Stimulated activated CD4-positive, alpha-beta T cell treated with anti-CD3 and anti-CD28 coated beads, Interleukin-2, amount 100 ng/mL, for 4 hours (primary cell): ENCODE measurements at regions not wholly inside any gene's neighbourhood (a gene's known extent, or its start where the extent isn't known, plus 50 kb on each side); places are given as distances from the start of the nearest gene placed in this dataset.

ENCODE experiments used
- DNase-seq: peaks from one replicate; pipeline ENCODE4 v3.0.0-alpha.2; 2020; ENCODE audit warnings: low read depth

GRCh38 chr15:56868170-56868569 lies 50.3 kb upstream of the TCF12 start:
- no peak for DNase-seq

- DNase-seq, result no peak
Observed at GRCh38 chr15:56866803-56867202, 51.6 kb upstream of the TCF12 start.

GRCh38 chr15:56857828-56858227 lies 60.6 kb upstream of the TCF12 start:
- DNase-seq, result no peak

DNA sequence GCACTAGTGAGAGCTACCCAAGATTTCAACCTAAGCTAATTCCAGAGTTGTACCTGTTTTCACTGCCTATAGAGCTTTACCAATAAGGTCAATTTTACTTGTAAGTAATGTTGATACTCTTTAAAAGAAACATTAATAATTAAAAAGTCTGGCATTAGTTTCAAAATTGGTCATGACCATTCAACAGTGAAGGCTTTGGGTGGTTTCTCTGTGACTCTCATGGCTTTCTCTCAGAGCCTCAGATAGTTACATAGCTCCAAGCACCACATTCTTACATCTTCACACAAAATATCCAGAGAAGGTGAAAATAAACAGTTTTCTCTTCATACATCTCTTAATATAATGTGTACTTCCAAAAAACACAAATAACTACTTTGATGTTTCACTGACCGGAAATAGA lies 61.5 kb upstream of the TCF12 start:
- DNase-seq, result no peak

DNA sequence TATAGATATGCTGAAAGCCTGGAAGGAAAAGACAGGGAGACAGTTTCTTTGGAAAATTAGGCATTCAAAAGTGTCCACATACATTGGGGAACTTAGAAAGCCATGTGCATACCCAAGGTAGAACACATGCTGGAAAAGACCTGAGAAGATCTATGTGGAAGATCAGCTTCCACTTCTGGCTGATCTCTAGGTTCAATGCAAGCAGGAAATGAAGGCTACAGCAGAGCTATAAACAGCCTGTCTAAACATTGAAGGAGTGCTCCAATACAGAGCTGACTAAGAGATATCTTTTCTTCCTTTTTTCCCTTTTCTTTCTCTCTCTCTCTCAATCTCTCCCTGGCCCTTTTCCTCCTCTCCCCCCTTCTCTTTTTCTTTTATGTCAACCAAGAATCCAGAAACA lies 73.6 kb upstream of the TCF12 start:
- no peak for DNase-seq

DNA sequence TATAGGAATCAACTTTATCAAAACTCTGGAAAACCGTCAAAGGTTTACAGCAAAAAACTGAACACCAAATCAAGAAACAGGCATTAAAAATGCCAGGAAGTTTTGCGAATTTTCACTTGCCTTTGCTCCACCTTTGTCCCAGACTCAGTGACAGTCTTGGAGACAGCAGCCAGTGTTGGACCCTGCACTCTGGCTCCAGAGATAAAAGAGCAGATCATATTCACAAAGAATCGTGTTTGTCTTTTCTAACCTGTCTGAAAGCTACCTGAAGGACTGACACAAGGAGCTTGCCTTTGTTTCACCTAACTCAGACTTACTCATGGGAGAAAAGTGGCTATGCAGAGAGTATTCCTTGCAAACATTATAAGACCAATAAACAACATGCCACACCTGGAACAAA lies 74.0 kb upstream of the TCF12 start:
- DNase-seq, result no peak

DNA sequence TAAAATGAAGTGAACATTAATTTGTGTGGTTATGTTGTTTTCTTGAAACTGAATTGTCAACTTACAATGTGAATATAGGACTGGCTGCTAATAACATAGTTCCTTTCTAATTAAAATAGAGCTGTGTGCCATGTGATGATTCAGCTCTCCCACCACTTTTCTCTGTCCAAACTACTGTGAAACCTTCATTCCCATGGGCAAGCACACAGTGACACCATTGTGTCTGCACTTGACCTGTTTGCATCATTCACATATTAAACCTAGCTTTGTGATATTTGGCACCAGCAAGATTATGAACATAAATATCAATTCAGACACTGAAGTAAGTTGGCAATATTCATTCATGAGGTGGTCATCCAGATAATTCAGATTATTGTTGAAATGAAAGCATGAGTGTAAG lies 78.8 kb upstream of the TCF12 start:
- DNase-seq, result no peak

DNA sequence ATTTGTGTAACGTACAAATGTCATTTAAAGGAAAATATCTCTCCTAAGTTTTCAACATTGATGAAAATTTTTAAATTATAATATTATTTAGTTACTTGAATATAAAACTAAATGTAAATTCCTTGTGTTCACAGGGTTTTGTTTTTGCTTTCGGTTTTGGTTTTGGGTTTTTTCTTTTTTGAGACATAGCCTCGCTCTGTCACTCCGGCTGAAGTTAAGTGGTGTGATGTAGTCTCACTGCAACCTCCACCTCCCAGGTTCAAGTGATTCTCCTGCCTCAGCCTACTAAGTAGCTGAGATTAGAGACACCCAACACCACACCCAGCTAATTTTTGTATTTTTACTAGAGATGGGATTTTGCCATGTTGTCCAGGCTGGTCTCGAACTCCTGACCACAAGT lies 79.3 kb upstream of the TCF12 start:
- DNase-seq, result no peak

DNA sequence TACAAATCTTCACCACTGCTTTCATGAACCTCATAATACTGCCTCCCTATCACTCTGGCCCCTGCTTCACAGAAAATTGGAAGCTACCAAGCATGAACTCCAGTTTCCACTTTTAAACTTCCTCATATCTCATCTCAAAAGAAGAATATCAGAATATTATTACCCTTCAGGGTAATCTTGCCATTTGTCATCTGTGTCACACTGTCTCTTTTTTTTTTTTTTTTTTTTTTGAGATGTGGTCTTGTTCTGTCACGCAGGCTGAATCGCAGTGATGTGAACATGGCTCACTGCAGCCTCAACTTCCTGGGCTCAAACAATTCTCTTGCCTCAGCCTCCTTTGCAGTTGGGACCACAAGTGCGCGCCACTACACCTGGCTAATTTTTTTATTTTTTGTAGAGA lies 80.4 kb upstream of the TCF12 start:
- no peak for DNase-seq

DNA sequence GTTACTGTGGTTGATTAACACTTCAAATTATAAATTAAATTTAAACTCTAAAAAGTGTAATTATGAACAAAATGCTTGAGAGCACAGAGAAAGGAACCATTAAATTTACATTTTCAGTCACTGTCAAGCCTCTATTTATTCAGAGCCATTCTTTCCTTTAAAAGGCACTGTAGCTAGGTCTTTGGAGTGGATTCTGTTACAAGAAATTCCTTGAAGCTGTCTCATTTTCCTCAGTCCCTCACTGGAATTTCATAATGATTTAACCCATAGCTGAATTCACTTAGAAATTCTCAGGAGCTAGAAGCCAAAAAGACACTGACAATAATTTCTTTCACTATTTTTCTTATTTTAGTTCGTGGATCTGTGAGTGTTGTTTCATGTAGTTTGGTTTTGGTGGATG lies 81.2 kb upstream of the TCF12 start:
- DNase-seq, result no peak

DNA sequence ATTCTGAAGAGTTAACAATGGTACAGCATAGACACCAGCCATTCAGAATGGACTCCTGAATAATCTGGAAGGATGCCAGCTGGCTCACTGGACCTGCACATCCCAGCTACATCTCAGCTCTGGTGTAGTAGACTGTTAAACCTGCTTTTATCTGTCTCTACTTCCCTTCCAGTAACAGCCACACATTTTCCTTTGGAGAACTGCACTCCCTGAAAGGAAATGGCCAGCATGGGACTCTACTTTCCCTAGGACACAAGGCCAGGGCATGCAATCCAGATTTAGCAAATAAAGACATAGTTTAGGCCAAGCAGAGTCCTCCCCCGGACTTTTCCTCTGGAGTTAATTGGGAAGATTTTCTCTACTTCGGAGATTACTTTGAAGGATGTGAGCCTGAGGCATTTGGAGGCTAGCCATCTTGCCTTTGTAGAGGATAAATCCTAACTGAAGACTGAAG lies 82.7 kb upstream of the TCF12 start:
- DNase-seq, result no peak

DNA sequence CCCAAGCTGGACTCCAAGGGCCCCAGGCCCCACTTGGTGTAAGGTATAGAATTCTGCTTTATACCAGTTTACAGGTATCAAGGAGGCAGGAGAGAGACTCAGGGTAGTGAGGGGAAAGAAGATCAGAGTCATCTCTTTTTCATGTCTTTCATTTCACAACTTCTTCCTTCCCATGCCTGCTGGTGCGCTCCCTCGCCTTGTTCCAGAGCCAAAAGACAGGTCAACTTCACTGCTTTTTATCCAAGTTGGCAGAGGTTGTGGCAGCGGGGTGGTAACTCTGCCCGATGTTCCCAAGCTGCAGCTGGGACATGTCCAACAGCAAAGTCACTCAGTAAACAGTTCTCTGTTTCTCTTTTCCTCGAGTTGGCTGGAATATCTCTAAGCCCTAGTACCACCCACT lies 86.3 kb upstream of the TCF12 start:
- DNase-seq, result no peak

GRCh38 chr15:56831467-56832005 lies 86.9 kb upstream of the TCF12 start:
- DNase-seq, result no peak

- DNase-seq, result no peak
Observed at GRCh38 chr15:56824175-56824574, 90.9 kb upstream of the ZNF280D start.

DNA sequence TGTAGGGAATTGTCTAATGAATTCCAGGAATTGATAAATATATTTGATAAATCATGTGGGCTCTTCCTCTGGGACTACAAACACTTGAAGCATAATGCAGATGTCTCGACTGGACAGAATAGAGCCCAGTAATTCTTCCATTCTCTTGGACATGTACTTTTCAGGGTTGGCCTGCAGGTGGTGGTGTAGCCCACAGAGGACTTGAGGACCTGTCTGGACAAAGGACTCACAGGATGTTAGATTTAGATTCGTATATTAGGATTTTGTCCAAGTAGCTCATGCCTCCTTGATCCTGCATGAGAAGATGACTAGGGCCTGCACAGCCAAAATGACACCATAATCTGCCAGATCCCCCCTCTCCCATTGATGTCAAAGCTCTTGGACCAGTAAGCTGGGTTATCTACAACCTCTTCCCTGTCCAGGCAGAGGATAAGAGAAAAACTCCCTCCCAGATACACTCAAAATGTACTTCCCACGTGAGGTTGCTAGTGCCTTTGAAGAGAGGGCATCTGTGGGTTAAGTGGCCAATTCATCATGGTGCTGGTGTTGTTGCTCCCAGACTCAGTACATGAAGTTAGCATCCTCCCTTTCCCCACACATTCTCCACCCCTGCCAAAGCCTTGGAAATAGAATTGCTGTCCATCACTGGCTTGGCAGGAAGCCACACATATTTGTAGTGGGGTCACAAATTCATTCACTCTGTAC lies 88.6 kb upstream of the ZNF280D start:
- peak; percentile 5 for DNase-seq

DNA sequence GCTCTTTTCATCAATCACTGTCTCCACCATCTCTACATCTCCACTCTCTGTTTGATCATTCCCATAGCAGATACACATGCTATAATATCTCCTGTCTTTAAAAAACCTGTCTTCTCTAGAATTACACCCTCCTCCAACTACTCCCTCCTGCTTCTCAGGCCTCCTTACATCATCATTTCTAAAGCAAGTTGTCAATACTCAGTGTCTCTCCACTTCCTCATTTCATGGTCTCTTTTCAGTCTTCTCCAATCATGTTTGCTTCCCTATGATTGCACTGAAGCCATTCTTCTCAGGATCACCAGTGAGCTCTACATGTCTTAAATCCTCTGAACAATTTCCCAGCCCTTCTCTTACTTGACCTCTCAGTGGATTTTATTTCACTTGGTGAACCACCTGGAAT lies 87.0 kb upstream of the ZNF280D start:
- DNase-seq, result no peak

DNA sequence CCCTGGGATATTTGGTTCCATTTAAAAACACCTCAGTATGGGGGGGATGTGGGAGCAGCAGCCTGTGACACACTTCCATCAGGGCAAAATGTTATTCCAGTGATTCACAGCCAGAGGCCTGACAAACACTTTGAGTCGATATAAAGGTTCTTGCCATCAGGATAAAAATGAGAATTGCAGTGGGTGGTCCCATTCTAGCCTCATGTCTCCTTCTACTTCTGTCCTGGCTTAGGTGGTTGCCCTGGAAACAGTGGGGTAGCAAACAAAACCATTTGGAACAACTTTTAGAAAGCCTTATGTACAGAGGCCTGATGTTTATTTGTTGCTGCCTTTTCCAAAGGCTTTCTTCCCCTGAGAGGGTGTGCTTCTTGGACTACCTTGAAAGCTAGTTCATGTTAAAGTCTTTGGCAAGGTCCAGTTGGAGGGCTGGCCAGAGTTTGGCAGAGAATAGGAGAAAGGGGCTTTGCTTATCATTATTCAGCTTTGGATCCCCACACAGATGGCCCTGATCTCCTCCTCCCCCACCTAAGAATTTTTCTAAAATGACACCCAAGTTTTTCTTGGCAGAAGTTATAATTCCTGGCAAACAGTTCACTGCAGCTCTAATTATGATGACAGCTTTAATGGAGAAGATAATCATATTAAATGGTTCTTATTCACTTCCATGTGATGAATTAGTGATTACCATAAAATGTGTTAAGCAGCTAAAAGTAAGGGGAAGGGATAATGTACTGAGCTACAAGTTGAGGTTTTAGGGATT lies 84.2 kb upstream of the ZNF280D start:
- no peak for DNase-seq

GRCh38 chr15:56816781-56817180 lies 83.5 kb upstream of the ZNF280D start:
- DNase-seq, result no peak

GRCh38 chr15:56815247-56815646 lies 81.9 kb upstream of the ZNF280D start:
- DNase-seq, result no peak

GRCh38 chr15:56814429-56814828 lies 81.1 kb upstream of the ZNF280D start:
- no peak for DNase-seq

- DNase-seq, result no peak
Observed at GRCh38 chr15:56813995-56814394, 80.7 kb upstream of the ZNF280D start.

GRCh38 chr15:56812961-56813360 lies 79.7 kb upstream of the ZNF280D start:
- DNase-seq, result no peak

DNA sequence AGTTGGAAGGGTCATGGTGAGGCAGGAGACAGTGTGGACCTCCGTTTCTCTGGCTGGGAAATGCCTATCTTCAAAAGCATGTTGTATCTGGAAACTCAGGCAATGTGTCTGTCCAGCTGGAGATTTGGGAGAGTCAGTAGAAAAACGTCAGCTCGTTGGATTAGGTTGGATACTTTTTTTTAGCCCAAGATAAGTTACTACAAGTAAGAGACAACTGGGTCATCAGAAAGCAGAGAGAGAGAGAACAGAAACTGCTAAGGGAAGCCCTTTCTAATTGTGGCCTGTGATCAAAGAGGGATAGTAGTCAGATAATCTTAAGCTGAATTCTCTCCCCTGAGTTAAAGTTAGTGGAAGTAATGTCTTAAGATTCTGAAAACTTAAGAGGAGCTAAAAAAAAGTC lies 78.9 kb upstream of the ZNF280D start:
- no peak for DNase-seq

DNA sequence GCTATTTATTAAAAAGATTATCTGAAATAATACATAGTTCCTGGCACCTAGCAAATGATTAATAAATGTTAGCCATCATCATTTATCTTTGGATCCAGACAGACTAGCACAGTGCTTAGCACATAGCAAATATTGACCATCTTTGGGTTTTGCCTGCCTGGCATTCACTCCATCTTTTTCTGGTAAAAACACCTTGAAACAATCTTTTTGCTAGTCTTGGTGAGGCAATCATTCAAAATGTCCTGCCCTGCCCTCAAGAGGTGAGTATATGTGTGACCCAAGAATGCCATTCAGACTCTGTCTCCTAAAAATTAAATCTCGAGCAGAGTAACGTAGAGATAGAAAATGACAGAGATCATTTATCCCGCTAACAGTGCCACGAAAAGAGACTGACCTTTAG lies 78.3 kb upstream of the ZNF280D start:
- no peak for DNase-seq
